ENCODE measurements at regions not wholly inside any gene's neighbourhood (a gene's known extent, or its start where the extent isn't known, plus 50 kb on each side); places are given as distances from the start of the nearest gene placed in this dataset.

DNA sequence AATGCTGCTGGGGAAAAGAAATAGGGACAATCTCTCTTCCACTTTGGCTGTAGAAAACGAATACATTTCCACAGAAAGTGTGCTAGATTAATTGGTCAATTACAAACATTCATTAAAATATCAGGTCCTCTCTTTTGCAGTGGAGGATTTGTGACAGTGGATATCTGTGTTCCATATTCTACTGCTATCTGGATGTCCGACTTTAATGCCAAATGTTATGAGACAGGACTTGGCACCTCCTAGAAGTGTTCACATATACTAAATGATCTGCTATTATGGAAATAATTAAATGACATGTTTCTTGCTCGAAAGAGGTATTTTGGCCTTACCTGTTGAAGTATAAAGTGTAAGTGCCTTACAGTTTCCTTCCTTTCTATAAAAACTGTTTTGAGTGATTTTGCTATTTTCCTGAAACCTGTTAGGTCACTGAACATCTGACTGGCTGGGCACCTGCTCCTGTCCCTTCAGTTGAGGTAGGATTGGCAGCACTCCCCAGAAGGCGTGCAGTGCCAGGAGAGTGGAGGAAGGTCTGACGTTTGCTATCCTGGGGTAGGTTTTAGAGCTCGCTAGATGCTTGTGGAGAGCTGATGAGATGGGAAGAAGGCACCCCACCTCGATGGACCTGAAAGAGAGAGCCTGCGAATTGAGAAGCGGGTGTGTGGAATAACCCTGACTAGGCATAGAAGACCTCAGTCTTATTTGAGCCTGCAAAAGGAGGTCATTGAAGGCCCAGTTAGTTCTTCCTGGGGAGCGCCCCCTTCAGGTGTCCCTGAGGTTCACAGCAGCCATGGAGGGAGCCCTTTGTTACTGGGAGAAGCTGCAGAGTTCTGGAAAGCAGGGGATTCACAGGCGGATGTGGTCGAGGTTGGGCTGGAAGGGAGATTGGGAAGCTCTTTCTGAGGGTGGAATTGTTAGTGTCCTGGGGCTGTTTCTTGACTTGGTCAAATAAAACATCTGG lies 159.4 kb upstream of the ZNF267 start:
- Histone ChIP-seq H3K36me3 (ENCODE audit: control insufficient read depth, insufficient read depth, low read length) (no peaks in the 10 kb centered on the region), H3K27me3 (ENCODE audit: control insufficient read depth, insufficient read depth, low read length) (peaks cover 2% of the 10 kb centered on the region), H3K4me3 (ENCODE audit: low read depth, low read length) (peak overlapping the region; percentile 93)
- TF ChIP-seq, protein P1, sequence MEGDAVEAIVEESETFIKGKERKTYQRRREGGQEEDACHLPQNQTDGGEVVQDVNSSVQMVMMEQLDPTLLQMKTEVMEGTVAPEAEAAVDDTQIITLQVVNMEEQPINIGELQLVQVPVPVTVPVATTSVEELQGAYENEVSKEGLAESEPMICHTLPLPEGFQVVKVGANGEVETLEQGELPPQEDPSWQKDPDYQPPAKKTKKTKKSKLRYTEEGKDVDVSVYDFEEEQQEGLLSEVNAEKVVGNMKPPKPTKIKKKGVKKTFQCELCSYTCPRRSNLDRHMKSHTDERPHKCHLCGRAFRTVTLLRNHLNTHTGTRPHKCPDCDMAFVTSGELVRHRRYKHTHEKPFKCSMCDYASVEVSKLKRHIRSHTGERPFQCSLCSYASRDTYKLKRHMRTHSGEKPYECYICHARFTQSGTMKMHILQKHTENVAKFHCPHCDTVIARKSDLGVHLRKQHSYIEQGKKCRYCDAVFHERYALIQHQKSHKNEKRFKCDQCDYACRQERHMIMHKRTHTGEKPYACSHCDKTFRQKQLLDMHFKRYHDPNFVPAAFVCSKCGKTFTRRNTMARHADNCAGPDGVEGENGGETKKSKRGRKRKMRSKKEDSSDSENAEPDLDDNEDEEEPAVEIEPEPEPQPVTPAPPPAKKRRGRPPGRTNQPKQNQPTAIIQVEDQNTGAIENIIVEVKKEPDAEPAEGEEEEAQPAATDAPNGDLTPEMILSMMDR (IDR thresholded peaks at IDR 0.05; ENCODE audit: insufficient read depth, low read length, poor library complexity, severe bottlenecking) = peak; percentile 36
- no peak for DNase-seq (ENCODE audit: low read depth)

- no peaks in the 10 kb centered on the region for H3K36me3 ChIP-seq (ENCODE audit: control insufficient read depth, insufficient read depth, low read length)
- DNase-seq (ENCODE audit: low read depth) = no peak
- H3K4me3 ChIP-seq (ENCODE audit: low read depth, low read length) = no peak overlapping the region
- peaks cover 2% of the 10 kb centered on the region for H3K27me3 ChIP-seq (ENCODE audit: control insufficient read depth, insufficient read depth, low read length)
- TF ChIP-seq, protein P1 (IDR thresholded peaks at IDR 0.05; ENCODE audit: insufficient read depth, low read length, poor library complexity, severe bottlenecking) = no peak
Measured at GRCh38 chr16:31714903-31715504, 158.6 kb upstream of the ZNF267 start.

DNA sequence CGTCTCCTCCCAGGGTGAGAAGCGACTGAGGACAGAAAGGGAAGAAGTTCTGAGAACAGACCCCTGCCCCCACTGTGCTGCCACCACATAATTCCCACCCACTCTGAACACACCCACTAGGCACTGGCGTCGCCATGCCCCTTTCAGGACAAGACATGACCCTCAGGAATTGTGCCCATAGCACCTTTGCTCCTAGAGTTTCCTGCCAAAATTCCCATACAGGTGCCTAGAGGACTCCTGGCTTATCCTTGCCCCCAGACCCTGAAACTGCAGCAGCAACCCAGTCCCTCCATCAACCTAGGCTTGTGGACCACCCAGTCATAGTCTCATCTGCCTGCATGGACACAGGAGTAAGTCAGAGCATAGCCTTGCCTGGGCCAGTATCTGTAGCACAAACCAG lies 157.7 kb upstream of the ZNF267 start:
- H3K36me3 ChIP-seq (ENCODE audit: control insufficient read depth, insufficient read depth, low read length) = no peaks in the 10 kb centered on the region
- TF ChIP-seq, protein P1 (IDR thresholded peaks at IDR 0.05; ENCODE audit: insufficient read depth, low read length, poor library complexity, severe bottlenecking) = no peak
- H3K27me3 ChIP-seq (ENCODE audit: control insufficient read depth, insufficient read depth, low read length) = no peaks in the 10 kb centered on the region
- DNase-seq (ENCODE audit: low read depth) = no peak
- no peak overlapping the region for H3K4me3 ChIP-seq (ENCODE audit: low read depth, low read length)

DNA sequence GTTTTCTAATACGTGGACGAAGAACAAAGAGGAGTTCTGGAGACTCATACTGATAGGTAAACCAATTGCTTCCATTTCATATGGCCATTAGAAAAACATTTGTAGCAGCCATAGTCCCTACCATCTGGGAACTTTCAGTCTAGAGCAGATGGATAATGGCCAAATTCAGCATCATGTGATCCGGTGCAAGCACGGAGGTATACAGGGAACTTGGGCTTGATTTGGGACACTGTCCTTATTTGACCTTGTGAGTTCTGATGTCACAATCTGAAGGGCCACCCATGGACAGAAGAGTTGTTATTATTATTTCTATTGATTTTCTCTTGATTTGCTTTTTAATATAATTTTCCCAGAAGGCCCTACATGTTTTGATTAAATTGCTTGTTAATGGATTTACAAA lies 154.6 kb upstream of the ZNF267 start:
- Histone ChIP-seq H3K36me3 (ENCODE audit: control insufficient read depth, insufficient read depth, low read length) (no peaks in the 10 kb centered on the region), H3K4me3 (ENCODE audit: low read depth, low read length) (no peak overlapping the region), H3K27me3 (ENCODE audit: control insufficient read depth, insufficient read depth, low read length) (no peaks in the 10 kb centered on the region)
- DNase-seq (ENCODE audit: low read depth) = no peak
- TF ChIP-seq, protein P1 (IDR thresholded peaks at IDR 0.05; ENCODE audit: insufficient read depth, low read length, poor library complexity, severe bottlenecking) = no peak

DNA sequence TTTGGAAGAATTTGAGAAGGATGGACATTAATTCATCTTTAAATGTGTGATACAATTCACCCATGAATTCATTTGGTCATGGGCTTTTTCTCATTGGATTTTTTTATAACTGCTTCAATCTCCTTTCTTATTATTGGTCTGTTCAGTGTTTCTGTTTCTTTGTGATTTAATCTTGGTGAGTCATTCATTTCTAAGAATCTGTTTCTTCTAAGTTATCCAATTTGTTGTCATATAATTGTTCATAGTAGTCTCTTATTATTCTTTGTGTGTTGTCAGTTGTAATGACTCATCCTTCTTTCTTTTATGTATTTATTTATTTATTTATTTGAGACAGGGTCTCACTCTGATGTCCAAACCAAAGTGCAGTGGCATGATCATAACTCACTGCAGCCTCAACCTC lies 146.1 kb upstream of the ZNF267 start:
- TF ChIP-seq, protein P1 (IDR thresholded peaks at IDR 0.05; ENCODE audit: insufficient read depth, low read length, poor library complexity, severe bottlenecking) = no peak
- DNase-seq (ENCODE audit: low read depth) = no peak

More for the DNA sequence above, 146.1 kb upstream of the ZNF267 start:
- H3K4me3 ChIP-seq (ENCODE audit: low read depth, low read length) = no peak overlapping the region
- H3K27me3 ChIP-seq (ENCODE audit: control insufficient read depth, insufficient read depth, low read length) = no peaks in the 10 kb centered on the region
- no peaks in the 10 kb centered on the region for H3K36me3 ChIP-seq (ENCODE audit: control insufficient read depth, insufficient read depth, low read length)
